ENCODE measurements at regions not wholly inside any gene's neighbourhood (a gene's known extent, or its start where the extent isn't known, plus 50 kb on each side); places are given as distances from the start of the nearest gene placed in this dataset.

- TF ChIP-seq CTCF (IDR thresholded peaks at IDR 0.05; ENCODE audit: low read length) (no peak), EZH2 (IDR thresholded peaks at IDR 0.05; ENCODE audit: borderline replicate concordance, low read length) (no peak)
Measured at GRCh38 chr12:124709722-124710687, 142.6 kb upstream of the NCOR2 start.

Measured in OCI-LY1 (cell line).